ENCODE measurements at regions not wholly inside any gene's neighbourhood (a gene's known extent, or its start where the extent isn't known, plus 50 kb on each side); places are given as distances from the start of the nearest gene placed in this dataset.
A peak's percentile ranks its signal among the peaks of the same experiment; 100 is the strongest.

DNA sequence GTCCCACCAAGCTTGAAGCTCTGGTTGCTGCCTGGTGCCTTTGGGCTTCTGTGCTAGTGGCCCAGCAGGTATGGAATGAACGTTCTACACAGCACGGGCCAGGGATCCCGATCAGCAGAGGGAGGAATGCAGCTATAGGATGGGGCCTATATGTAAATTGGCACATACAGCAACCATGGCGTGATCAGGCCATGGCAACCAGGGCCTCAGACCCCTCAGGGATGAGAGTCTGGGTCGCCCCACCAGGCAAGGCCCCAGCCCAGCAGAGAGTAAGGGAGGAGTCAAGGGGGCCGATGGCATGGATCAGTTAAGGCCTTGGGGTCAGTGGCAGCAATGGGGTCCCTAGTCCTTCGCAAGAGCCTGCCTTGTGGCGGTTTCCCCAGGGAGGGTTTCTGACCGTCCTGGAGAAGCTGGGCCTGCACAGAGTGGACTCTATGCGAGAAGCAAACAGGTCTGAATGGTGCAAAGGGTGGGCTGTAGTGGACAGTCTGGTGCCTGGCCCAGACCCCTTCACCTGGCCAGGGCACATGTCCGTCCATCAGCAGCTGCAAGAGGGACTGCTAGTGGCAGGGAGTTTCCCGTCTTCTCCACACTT lies 98.2 kb upstream of the SLC22A11 start:
- DNase-seq, result no peak

DNA sequence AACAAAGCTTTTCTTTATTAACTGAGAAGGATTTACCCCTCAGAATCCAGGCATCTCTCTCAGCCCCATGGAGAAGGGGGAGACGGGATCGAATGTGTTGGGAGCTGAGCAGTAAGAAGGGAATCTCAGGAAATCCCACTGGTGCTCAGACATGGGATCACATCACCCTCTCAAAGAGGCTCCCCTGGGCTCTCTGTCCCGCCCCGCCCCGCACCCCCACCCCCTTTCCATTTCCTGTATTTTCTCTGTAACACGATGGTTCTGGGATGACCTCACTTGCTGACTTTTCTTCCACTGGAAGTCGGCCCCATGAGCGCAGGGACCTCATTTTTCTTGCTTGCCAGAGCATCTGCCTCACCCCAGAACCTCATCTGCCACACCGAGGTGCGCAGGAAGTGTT lies 96.7 kb upstream of the SLC22A11 start:
- DNase-seq, result no peak

DNA sequence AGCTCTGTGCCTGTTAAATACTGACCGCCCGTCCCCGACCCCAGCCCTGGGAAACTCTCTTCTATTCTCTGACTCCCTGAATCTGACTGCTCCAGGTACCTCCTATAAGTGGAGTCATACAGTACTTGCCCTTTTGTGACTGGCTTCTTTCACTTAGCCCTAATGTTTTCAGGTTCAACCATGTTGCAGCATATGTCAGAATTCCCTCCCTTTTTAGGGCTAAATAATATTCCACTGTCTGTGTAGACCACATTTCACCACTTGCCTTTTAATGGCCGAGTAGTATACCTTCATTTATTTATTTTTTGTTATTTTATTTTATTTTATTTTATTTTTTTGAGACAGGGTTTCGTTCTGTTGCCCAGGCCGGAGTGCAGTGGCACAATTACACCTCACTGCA lies 96.1 kb upstream of the SLC22A11 start:
- no peak for DNase-seq

DNA sequence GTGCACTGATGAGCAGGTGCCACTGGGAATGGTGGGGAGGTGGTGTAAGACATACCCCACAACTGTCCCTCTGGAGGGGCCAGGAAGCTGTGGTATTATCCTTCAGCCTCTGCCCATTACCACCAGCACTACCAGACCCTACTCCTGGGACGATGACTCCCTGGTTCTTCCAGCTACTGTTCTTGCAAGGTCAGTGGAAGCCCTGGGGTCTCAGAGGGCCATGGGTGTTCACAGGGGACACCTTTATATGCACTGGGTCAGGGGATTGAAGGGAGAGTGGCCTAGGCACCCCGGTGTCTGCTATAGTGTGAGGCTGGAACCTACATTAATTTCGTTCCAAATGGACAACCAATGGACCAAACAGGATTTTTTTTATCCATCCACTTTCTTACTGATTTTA lies 94.7 kb upstream of the SLC22A11 start:
- DNase-seq, result no peak

DNA sequence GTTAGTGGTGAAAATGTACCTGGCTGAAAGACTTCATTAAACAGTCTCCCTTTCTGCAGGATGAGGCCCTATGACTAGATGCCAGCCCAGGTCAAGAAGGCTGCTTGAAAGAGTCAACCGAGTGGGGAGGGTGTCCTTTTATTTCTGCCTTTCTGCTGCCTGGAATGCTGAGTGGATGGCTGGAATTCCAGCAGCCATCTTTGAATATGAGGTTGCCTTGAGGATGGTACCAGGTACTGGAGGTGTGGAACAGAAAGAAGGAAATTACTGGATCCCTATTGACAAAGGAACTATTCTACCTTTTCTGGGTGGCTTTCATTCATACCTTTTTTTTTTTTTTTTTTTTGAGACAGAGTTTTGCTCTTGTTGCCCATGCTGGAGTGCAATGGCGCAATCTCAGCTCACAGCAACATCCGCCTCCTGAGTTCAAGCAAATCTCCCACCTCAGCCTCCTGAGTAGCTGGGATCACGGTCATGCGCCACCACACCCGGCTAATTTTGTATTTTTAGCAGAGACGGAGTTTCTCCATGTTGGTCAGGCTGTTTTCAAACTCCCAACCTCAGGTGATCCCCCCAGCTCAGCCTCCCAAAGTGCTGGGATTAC lies 89.5 kb upstream of the SLC22A11 start:
- DNase-seq, result no peak

DNA sequence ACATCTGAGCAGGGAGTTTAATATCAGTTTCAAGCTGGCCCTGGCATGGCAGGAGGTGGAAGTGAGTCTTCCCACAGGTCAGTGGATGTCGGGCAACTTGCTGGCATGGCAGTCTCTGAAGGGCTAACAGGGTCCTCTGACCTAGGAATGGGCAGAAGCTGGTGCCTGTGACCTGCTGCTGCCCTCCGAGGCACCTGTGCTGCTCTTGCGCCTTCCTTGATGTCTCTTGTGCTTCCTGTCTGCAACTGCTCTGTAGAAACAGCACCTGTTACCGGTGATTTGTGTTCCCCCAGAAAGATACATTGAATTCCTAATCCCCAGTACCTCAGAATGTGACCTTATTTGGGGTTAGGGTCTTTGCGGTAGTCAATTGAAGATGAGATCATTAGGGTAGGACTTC lies 86.5 kb upstream of the SLC22A11 start:
- no peak for DNase-seq

DNA sequence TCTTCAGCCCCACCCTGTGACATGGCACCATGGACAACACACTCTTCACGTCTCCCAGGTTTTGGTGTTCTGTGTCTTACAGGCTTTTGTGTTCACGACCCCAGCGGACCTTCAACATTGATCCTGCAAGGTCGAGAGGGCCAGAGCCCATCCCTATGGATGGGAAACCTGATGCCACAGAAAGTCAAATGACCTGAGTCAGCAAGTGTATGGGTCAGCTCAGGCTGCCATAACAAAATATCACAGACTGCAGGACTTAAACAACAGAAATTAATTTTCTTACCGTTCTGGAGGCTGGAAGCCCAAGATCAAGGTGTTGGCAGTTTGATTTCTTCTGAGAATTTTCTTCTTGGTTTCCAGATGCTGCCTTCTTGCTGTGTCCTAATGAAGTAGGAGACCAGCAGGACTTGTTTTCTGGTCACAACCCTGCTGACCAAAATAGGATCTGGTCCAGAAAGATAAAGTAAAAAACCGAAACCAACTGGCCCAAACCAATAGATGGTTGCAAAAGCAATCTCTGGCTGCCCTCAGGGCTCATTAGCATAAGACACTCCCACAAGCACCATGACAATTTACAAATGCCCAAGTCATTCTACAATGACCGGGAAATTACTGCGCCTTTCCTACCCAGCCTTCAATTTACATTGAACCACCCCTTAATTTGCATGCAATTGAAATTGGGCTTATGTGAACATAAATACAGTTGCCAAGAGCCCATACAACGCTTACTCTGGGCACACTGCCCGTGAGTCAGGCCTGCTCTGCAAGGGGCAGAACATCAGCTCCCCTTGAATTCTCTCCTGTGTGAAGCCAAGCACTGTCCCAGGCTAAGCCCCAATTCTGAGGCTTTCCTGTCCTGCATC lies 82.9 kb upstream of the SLC22A11 start:
- no peak for DNase-seq

DNA sequence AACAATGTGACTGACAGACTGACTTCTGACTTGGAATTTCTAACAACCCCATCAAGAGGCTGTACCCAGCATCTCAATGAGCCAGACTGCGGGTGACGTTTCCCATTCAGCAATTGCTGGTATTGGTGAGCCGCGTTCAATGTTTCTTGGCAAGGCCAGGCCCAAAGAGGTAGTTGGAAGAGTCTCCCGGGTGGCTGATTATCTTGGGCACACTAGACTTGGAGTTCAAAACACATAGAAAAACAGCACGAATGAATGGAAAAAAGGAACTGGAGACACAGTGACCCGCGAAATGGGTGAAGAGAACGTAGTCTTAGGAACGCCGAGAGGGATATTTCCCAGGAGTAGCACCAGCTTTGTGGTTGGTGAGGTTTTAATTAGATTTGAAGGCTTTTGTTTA lies 81.1 kb upstream of the SLC22A11 start:
- no peak for DNase-seq

DNA sequence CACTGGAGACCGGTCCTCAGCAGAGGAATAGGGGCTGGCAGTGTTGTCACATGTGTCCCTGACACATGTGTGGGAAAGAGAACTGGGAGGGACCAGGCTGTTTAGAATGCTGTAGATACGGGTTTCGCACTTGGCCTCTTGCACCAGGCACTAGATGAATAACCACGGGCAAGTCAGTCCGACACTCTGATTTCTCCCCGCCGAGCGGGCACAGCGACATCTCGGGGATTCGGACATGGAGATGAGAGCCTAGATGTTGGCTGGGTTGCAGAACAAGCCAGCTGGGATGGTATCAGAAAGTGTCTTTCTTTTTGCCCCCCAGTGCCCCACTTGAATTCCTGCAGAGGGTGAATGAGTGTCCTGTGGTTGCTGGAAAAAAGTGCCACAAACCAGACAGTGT lies 80.6 kb upstream of the SLC22A11 start:
- DNase-seq, result no peak

DNA sequence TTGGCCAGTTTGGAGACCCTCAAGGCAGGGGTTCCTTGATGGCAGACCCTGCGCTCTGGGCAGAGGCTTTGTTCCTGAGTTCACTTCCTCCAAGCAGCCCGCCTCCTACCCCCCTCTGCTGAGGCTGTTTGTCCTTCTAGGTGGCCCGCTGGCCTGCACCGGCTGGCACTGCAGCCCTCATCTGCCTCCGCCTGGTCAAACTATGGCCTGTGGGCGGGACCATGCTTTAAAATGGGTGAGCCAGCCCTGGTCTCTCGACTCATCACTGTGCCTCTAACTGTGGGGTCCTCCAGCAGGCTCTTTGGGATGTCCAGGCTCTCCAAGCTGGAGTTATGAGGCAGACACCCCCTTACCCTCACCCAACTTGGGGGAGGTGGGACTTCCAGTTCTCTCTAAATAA lies 78.9 kb upstream of the SLC22A11 start:
- DNase-seq, result no peak

DNA sequence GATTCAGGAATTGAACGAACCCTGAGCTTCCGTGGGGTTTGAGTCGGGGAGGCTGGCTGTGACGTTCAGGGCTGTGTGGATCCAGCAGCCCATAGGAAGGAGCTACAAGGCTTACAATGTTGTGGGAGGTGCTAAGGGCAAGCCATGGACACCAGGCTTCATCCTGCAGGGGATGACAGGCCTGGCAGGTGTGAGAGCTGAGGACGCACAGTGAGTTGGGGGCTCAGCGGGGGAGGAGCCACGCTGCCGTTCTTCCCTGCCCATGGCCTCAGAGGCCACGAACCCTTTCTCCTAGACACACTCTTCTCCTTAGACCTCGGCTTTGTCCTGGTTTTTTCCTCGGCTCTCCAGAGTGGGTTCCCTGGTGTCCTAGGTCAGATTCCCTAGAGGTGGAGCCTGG lies 78.1 kb upstream of the SLC22A11 start:
- DNase-seq, result no peak

DNA sequence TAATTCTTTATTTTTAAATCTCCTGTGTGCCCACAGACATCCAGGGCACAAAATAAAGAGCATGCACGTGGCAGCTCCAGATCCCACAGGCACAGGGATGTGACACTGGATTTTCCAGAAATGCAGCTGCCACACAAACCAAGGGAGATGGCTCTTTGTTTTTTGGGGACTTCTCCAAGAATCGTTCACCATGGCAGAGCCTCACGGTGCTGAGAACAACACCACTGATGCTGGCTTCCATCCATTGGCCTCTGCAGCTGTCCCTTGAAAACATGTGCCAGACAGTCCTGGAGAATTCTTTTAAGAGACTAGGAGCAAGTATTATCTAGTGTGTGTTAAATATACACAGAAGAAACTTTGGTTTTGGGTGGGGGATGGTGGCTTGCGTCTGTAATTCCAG lies 73.2 kb upstream of the SLC22A11 start:
- no peak for DNase-seq

DNA sequence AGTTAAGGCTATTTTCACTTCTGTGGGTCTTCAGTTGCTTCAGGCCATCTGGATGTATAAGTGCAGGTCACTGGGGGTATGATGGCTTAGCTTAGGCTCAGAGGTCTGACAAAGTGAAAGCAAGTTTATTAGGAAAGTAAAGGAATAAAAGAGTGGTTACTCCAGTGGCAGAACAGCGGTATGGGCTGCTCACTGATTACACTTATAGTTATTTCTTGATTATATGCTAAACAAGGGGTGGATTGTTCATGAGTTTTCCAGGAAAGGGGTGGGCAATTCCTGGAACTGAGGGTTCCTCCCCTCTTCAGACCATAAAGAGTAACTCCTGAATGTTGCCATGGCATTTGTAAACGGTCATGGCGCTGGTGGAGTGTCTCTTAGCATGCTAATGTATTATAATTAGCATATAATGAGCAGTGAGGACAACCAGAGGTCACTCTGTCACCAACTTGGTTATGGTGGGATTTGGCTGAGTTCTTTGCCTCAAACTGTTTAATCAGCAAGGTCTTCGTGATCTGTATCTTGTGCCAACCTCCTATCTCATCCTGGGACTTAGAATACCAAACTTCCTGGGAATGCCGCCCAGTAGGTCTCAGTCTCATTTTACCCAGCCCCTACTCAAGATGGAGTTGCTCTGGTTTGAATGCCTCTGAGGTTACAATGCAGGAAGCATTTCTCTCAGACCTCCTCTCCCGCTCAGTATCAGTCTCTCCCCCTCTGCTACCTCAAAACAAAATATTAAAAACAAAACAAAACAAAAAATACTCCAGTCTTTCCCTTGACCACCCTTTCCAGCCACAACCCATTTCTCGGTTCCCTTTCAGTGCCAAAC lies 71.3 kb upstream of the SLC22A11 start:
- DNase-seq, result no peak

DNA sequence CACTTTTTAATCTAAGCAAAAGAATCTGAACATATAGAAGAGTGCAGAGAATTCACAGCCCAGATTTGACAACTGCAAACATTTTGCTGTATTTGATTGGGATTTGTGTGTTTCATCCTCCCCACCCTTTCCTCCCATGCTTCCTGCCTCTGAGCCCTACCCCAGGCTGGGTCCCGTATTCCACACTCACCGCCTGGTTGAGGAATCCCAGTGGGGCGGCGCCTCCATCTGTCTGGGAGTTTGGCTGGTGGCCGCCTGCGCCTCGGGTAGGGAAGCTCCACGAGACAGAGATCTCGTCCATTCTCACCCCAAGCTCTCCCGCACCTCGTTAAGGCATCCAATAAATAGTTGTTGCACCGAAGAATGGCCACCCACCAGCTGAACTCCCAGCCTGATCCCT lies 70.7 kb upstream of the SLC22A11 start:
- no peak for DNase-seq

DNA sequence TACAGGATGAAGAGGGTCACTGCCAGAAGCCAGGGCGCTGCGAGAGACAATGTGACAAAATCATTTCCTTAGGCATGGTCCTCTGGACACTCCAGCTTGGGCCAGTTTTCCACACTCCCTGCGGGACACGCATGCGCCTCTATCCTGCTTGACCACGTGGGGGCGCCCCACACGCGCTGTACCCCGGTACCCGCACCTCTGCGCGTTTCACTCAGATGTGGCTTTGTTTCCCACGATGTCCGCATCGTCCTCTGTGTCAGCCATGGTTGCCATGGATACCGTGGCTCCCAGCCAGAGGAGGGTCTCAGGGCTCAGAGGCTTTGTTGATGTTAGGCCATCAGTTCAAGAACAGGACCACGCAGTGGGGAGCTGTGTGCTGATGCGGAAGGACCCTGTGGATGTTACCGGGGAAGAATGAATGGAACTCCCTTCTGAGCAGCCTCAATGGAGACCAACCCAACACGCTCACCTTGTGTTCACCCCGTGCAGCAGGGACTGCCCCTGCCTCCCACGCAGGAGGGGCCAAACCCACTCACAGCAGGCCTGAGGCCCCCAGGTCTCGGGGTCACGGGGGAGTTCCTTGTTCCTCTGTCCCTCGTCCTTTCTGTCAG lies 65.8 kb upstream of the SLC22A11 start:
- DNase-seq, result peak; percentile 27

DNA sequence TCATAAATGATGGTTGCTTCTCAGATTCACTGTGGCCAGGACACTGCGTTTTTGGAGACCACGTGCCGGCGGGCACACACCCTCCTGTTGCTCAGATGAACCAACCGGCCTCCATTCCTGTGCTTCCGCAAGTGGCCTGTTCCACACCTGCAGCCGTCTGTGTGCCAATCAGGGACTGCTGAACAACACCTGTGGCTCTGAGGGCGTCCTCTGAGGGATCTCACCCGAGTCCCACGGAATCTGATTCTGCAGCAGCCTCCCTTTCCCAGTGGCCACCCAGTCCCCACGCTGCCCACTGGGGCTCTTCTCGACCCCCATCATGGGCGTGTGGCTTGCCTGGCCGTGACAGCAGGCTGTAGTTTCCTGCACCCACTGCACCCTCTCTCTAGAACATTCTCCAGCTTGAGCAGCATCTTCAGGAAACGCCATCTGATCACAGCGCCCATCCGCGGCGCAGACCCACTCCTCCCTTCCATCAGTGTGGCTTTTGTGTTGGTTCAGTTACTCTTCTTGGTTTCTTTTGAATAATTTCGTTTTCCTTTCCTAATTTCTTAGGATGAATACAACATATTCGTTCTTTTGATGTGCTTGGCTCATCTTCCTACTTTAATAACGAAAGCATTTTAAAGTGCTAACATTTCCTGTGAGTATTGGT lies 65.1 kb upstream of the SLC22A11 start:
- DNase-seq, result no peak

DNA sequence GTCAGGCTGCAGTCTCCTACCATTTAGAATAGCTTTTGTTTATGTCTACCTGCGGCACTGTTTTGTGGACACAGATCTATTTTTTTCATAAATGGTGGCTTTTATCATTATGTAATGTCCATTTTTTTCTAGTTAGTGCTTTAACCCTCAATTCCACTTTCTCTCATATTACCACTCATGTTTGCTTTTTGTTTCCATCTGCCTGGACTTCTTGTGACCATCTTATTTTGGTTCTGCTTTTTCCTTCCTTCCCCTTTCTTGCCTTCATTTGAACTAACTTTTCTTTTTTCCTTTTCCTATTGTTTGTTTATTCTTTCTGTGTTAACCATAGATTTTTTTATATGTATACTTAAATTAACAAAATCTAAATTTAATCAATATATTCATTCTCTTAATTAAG lies 63.2 kb upstream of the SLC22A11 start:
- DNase-seq, result no peak

DNA sequence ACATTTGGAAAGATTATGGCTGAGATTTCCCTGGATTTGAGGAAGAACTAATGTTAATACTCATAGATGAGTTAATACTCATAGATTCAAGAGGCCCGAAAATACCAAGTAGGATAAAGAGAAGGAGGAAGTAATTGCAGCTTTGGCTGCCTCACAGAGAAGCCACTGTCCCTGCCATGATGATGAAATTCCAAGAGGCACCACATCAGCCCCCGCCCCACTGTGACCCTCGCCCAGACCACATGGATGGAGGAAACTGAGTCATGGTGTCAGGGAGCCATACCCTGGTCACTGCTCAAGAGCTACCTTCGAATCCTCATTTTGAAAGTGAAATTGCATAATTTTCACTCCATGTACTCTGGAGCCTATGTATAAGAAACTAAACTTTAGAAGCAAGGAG lies 57.6 kb upstream of the SLC22A11 start:
- no peak for DNase-seq

DNA sequence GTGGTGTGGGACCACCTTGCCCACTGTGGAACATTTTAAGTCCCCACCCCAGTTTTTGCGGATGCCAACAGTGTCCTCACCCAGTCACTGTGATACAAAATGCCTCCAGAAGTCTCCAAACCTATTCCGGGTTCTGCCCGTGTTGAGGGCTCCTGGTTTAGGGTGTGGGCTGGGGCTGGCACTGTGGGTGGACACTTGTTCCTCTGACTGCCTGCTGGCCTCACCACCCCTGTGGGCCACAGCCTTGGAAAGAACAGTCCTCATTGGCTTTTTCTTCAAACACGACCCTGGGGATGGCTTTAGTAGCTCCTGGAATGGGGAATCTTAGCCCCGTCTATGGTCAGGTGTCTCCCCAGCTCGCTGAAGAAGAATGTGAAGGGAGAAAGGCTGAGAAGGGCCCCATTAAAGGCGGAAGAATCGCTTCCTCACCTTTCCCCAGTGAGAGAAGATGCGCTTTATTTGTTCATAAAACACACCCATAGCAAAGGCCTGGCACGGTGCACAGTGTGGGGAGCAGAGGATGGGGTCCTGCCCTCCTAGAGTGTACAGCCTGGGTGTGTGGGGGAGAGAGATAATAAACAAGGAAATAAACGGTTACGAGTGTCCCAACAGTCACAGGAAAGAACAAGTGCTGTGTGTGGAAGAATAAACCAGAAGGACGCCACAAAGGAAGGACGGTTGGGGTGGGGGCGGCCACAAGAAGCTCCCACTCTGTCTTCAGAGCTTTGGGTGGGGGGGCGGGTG lies 56.3 kb upstream of the SLC22A11 start:
- no peak for DNase-seq

DNA sequence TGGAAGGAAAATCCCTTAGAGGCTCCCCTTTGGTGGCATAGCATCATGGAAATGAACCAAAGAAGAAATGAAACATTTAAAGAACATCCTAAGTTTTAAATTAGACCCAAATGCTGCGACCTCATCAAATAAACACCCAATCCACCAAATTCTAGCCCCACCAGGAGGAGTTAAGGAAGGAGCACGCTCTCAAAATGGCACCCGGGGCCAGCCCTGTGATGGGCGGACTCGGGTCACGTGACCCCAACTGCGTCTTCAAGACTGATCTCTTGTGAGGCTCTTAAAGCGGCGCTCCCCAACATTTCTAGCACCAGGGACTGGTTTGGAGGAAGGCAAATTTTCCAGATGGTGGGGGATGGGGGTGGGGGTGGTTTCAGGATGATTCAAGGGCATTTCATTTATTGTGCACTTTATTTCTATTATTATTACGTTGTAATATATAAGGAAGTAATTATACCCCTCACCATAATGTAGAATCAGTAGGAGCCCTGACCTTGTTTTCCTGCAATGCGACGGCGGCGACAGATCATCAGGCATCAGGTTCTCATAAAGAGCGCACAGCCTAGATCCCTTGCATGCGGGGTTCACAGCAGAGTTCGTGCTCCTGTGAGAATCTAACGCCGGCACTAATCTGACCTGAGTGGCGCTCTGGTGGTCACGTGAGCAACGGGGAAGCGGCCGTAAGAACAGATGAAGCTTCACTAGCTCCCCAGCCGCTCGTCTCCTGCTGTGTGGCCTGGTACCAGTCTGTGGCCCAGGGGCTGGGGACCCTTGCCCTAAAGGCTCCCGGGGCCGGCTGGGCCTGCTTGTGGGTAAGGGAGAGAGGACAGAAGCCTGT lies 55.3 kb upstream of the SLC22A11 start:
- DNase-seq, result no peak

Data from kidney glomerular epithelial cell (primary cell).